Vagina (tissue), 2 donors: ENCODE measurements at regions not wholly inside any gene's neighbourhood (a gene's known extent, or its start where the extent isn't known, plus 50 kb on each side); places are given as distances from the start of the nearest gene placed in this dataset.

Experiments used
- POLR2A ChIP-seq, 2 donors: fragments of 450-650 bp; IDR thresholded peaks; one replicate each; pipeline ENCODE4 v1.6.1; 2017; ENCODE audit warnings: antibody characterized with exemption in 2 of 2, mild to moderate bottlenecking in 2 of 2, moderate library complexity in 2 of 2
- POLR2AphosphoS5 ChIP-seq, 2 donors: sonication (generic); formaldehyde crosslinking; IDR thresholded peaks; one replicate each; pipeline ENCODE4 v1.9.0; 2017; ENCODE audit warnings: antibody characterized with exemption in 2 of 2, mild to moderate bottlenecking in 2 of 2, low read depth in 1 of 2; ENCODE audit not compliant: insufficient read depth in 1 of 2
- TF ChIP-seq, protein P1 (sequence below), 3 experiments: fragments of 450-650 bp in 2 of 3; fragments of 200-600 bp in 1 of 3; sonication (generic) in 1 of 3; IDR thresholded peaks; one replicate each; pipeline ENCODE4 v1.5.1; 2017 to 2019; ENCODE audit warnings: antibody characterized with exemption in 3 of 3, mild to moderate bottlenecking in 2 of 3, moderate library complexity in 2 of 3

DNA sequence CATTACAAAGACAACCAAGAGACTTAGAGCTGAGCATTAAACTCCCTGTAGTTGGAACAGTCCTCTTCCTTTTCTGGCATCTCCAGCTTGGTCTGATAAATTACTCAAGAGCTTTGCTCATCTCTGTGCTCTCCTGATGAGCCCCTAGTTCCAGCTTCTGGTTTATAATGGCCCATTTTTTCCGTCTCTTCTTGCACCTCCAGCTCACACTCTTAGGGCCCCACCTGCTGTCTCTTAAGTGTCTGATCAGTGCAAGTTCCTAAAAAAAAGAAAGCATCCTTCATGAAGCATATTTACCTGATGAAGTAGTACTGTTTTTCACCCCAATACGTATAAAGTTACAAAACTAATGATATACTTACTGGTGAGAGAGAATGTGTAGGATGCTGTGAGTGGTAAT, 822.9 kb downstream of the RNF144A start:
- TF ChIP-seq, protein P1, sequence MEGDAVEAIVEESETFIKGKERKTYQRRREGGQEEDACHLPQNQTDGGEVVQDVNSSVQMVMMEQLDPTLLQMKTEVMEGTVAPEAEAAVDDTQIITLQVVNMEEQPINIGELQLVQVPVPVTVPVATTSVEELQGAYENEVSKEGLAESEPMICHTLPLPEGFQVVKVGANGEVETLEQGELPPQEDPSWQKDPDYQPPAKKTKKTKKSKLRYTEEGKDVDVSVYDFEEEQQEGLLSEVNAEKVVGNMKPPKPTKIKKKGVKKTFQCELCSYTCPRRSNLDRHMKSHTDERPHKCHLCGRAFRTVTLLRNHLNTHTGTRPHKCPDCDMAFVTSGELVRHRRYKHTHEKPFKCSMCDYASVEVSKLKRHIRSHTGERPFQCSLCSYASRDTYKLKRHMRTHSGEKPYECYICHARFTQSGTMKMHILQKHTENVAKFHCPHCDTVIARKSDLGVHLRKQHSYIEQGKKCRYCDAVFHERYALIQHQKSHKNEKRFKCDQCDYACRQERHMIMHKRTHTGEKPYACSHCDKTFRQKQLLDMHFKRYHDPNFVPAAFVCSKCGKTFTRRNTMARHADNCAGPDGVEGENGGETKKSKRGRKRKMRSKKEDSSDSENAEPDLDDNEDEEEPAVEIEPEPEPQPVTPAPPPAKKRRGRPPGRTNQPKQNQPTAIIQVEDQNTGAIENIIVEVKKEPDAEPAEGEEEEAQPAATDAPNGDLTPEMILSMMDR (IDR thresholded peaks at IDR 0.05): no peak
- TF ChIP-seq POLR2AphosphoS5 (IDR thresholded peaks at IDR 0.05; ENCODE audit: insufficient read depth in 1 of 2, low read depth in 1 of 2): no peak
- TF ChIP-seq POLR2A (IDR thresholded peaks at IDR 0.05): no peak
